ENCODE measurements at regions not wholly inside any gene's neighbourhood (a gene's known extent, or its start where the extent isn't known, plus 50 kb on each side); places are given as distances from the start of the nearest gene placed in this dataset.

DNA sequence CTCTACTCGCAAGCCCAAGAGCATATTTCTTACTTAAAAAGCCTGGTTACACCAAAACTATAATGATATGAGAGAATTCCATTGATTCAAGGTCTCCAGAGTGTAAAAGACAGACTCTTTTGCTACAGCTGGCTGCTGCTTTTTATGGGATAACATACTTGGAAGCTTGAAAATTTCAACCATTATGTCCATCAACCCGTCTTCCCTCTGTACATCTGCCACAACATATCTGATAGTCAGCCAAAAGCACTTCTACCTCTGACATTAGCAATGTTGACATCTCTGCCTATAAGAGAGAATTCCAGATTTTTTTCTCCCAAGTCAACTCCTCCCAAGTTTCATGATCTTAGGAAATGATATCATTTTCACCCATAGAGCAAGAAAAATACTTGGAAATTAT lies 54.4 kb upstream of the IQCM start:
- Mint-ChIP-seq H3K27ac (no peak overlapping the region), H3K27me3 (ENCODE audit: low read depth in 3 of 3) (peaks cover 0 to 2% (median 0%) of the 10 kb centered on the region in 3 donors), H3K4me3 (no peak overlapping the region), H3K4me1 (no peaks in the 10 kb centered on the region), H3K9me3 (peaks cover 3 to 11% (median 6%) of the 10 kb centered on the region in 6 donors), H3K36me3 (no peaks in the 10 kb centered on the region)
- no peak for DNase-seq

GRCh38 chr4:149881744-149882143 lies 66.1 kb upstream of the IQCM start:
- no peak overlapping the region for H3K27ac Mint-ChIP-seq
- H3K4me1 Mint-ChIP-seq: peaks cover 11 to 16% of the 10 kb centered on the region in 2 donors

GRCh38 chr4:149882251-149882650 lies 66.6 kb upstream of the IQCM start:
- DNase-seq: no peak
- Mint-ChIP-seq H3K27ac (no peak overlapping the region), H3K4me3 (no peak overlapping the region), H3K4me1 (peaks cover 11 to 16% of the 10 kb centered on the region in 2 donors), H3K27me3 (ENCODE audit: low read depth in 3 of 3) (peaks cover 0 to 6% (median 0%) of the 10 kb centered on the region in 3 donors), H3K36me3 (peaks cover 0 to 3% (median 0%) of the 10 kb centered on the region in 3 donors), H3K9me3 (peaks cover 10 to 33% (median 14%) of the 10 kb centered on the region in 6 donors)

More at GRCh38 chr4:149881744-149882143, 66.1 kb upstream of the IQCM start:
- Mint-ChIP-seq H3K36me3 (peaks cover 0 to 3% (median 0%) of the 10 kb centered on the region in 3 donors), H3K27me3 (ENCODE audit: low read depth in 3 of 3) (peaks cover 0 to 6% (median 0%) of the 10 kb centered on the region in 3 donors), H3K4me3 (no peak overlapping the region), H3K9me3 (peaks cover 10 to 33% (median 14%) of the 10 kb centered on the region in 6 donors)
- DNase-seq: no peak

GRCh38 chr4:149884046-149884445 lies 68.4 kb upstream of the IQCM start:
- Mint-ChIP-seq H3K4me1 (peaks cover 11 to 16% of the 10 kb centered on the region in 2 donors), H3K27me3 (ENCODE audit: low read depth in 3 of 3) (peaks cover 0 to 5% (median 0%) of the 10 kb centered on the region in 3 donors), H3K27ac (no peak overlapping the region), H3K4me3 (no peak overlapping the region), H3K36me3 (peaks cover 0 to 3% (median 0%) of the 10 kb centered on the region in 3 donors), H3K9me3 (peaks cover 10 to 32% (median 14%) of the 10 kb centered on the region in 6 donors)
- no peak for DNase-seq

DNA sequence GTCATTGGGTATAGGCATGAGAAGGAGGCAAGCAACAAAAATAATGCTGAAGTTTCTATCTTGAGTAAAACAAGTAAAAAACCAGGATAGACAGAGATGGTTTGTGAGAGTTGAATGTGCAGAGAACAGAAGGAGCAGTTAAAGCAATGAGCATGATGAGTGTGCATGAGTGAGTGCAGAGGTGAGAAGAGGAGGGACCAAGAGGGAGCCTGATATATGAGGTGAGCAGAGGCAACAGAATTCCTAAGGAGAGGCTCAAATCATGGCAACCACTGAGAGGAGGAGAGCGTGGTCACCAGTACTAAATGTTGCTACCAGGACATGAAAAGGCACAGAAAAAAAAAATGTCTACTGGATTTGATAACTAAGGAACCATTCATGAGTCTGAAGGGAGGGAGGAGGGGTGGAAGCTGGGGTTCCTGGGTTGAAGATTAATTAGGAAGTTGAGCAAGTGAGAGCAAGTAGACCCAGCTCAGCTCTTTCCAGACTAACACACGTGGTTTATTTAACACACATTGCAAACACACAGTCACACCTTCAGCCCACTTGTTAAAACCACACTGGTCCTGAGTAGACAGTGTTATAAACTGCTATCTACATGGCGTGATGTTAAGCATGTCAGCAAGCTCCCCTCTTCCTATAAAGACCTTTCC lies 69.0 kb upstream of the IQCM start:
- peak; percentile 4 to 16 (median 16) for DNase-seq
- peak overlapping the region in 2 of 5 donors; percentile 8 to 38 for H3K4me3 Mint-ChIP-seq
- H3K9me3 Mint-ChIP-seq: peaks cover 8 to 29% (median 13%) of the 10 kb centered on the region in 6 donors
- peaks cover 11 to 16% of the 10 kb centered on the region in 2 donors for H3K4me1 Mint-ChIP-seq
- no peak overlapping the region for H3K27ac Mint-ChIP-seq
- peaks cover 0 to 3% (median 0%) of the 10 kb centered on the region in 3 donors for H3K36me3 Mint-ChIP-seq
- H3K27me3 Mint-ChIP-seq (ENCODE audit: low read depth in 3 of 3): peaks cover 0 to 2% (median 0%) of the 10 kb centered on the region in 3 donors

DNA sequence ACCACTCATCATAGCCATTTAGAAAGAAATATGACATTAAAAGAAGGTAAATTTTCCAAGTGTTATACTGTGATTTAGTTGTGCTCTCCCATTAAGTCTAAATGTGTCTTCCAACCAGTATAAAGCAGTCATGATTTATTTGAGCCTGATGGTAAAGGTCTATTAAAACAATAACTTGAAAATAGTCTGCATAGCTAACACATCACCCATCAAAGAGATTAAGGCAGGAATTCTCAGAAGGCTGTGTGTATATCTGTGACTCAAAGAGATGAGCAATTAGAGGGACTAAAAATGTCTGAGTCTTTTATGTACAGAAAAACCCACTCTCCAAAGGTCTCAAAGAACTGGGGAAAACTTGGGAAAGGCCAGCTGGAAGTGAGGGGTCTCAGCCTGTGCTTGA lies 70.3 kb upstream of the IQCM start:
- H3K27ac Mint-ChIP-seq: no peak overlapping the region
- no peaks in the 10 kb centered on the region for H3K36me3 Mint-ChIP-seq
- H3K9me3 Mint-ChIP-seq: peaks cover 6 to 24% (median 11%) of the 10 kb centered on the region in 6 donors
- no peak for DNase-seq
- no peak overlapping the region for H3K4me3 Mint-ChIP-seq
- peaks cover 0 to 2% (median 0%) of the 10 kb centered on the region in 3 donors for H3K27me3 Mint-ChIP-seq (ENCODE audit: low read depth in 3 of 3)
- H3K4me1 Mint-ChIP-seq: peaks cover 11 to 16% of the 10 kb centered on the region in 2 donors

DNA sequence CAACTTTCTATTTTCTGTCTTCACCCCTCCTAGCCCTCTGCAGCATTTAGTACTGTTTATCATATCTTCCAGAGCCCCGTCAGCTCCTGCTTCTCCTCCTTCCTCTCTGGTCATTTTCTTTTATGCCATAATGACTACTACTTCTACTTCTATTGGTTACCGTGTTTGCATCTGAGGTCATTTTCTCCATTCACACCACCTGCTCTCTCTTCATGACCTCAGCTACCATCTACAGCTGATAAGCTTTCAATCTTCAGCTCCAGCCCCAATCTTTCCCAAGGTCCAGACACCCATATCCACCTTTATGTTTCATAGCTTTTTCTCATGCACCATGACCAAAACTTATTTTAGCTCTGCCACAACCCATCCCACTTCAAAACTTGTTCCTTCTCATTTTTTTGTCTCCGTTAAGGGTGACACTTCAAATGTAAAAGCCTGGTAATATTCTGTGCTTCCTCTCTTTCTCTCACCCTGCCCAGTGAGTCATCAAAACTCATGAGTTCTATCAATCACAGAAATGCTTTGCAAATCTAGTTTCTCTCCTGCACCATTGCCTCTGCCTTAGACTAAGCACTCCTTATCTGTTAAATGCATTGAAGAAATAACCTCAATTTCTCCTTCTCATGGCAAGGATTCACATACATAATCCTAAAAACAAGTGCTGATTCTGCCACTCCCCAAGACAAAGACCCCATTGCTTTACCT lies 71.3 kb upstream of the IQCM start:
- Mint-ChIP-seq H3K4me1 (peaks cover 11 to 16% of the 10 kb centered on the region in 2 donors), H3K36me3 (no peaks in the 10 kb centered on the region), H3K9me3 (peaks cover 4 to 29% (median 8%) of the 10 kb centered on the region in 6 donors), H3K27ac (no peak overlapping the region), H3K4me3 (no peak overlapping the region), H3K27me3 (ENCODE audit: low read depth in 3 of 3) (peaks cover 0 to 2% (median 0%) of the 10 kb centered on the region in 3 donors)
- DNase-seq: no peak

DNA sequence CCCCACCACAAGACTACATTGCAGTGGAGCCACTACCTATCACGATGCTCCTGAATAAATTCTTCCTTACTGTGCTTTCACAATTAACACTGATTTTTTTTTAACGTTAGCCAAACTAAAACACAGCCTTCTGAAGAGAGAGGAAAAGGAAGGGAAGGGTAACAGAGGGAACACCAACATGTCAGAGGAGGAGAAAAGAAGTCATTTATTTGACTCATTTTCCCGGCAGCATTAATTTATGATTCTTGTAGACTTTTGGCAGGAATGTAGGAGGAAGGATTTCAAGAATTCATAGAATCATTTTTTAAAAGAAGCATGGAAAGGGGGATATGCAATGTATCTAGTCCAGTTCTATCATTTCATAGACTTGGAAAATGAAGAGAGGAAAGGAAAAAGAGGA lies 74.3 kb upstream of the IQCM start:
- H3K36me3 Mint-ChIP-seq: peaks cover 0 to 3% (median 0%) of the 10 kb centered on the region in 3 donors

GRCh38 chr4:149890531-149890930 lies 74.9 kb upstream of the IQCM start:
- no peak for DNase-seq
- Mint-ChIP-seq H3K4me1 (no peaks in the 10 kb centered on the region), H3K27ac (no peak overlapping the region), H3K27me3 (ENCODE audit: low read depth in 3 of 3) (peaks cover 0 to 6% (median 0%) of the 10 kb centered on the region in 3 donors), H3K9me3 (peaks cover 0 to 13% (median 5%) of the 10 kb centered on the region in 6 donors), H3K4me3 (no peak overlapping the region), H3K36me3 (peaks cover 0 to 3% (median 0%) of the 10 kb centered on the region in 3 donors)

More for the DNA sequence above, 74.3 kb upstream of the IQCM start:
- peaks cover 3 to 4% of the 10 kb centered on the region in 2 donors for H3K4me1 Mint-ChIP-seq
- DNase-seq: no peak
- H3K9me3 Mint-ChIP-seq: peaks cover 0 to 13% (median 5%) of the 10 kb centered on the region in 6 donors
- peaks cover 0 to 4% (median 0%) of the 10 kb centered on the region in 3 donors for H3K27me3 Mint-ChIP-seq (ENCODE audit: low read depth in 3 of 3)
- no peak overlapping the region for H3K4me3 Mint-ChIP-seq
- H3K27ac Mint-ChIP-seq: no peak overlapping the region

- H3K36me3 Mint-ChIP-seq: peaks cover 0 to 3% (median 0%) of the 10 kb centered on the region in 3 donors
- peaks cover 0 to 13% (median 5%) of the 10 kb centered on the region in 6 donors for H3K9me3 Mint-ChIP-seq
- peaks cover 0 to 6% (median 0%) of the 10 kb centered on the region in 3 donors for H3K27me3 Mint-ChIP-seq (ENCODE audit: low read depth in 3 of 3)
- H3K27ac Mint-ChIP-seq: no peak overlapping the region
- no peak for DNase-seq
- no peaks in the 10 kb centered on the region for H3K4me1 Mint-ChIP-seq
- H3K4me3 Mint-ChIP-seq: no peak overlapping the region
Measured at GRCh38 chr4:149891426-149891825, 75.8 kb upstream of the IQCM start.

DNA sequence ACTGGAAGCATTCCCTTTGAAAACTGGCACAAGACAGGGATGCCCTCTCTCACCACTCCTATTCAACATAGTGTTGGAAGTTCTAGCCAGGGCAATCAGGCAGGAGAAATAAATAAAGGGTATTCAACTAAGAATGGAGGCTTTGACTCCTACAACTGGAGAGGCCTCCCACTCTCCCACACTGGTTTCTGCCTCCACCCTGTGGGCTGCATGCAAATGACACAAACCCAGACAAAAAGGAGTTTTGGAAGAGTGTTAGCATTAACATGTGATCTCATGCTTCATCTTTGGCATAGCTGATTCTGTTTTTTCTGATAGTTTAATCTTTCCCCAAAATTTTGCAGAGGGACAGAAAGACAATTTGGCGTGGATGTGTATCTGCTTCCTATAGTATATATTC lies 80.8 kb upstream of the IQCM start:
- DNase-seq: no peak
- Mint-ChIP-seq H3K9me3 (peaks cover 0 to 9% (median under 1%) of the 10 kb centered on the region in 6 donors), H3K36me3 (peaks cover 0 to 3% (median 0%) of the 10 kb centered on the region in 3 donors), H3K4me1 (no peaks in the 10 kb centered on the region), H3K27ac (no peak overlapping the region), H3K4me3 (no peak overlapping the region), H3K27me3 (ENCODE audit: low read depth in 3 of 3) (peaks cover 0 to 6% (median 0%) of the 10 kb centered on the region in 3 donors)

- no peak overlapping the region for H3K4me3 Mint-ChIP-seq
- no peak overlapping the region for H3K27ac Mint-ChIP-seq
- no peaks in the 10 kb centered on the region for H3K4me1 Mint-ChIP-seq
- DNase-seq: no peak
- H3K36me3 Mint-ChIP-seq: peaks cover 0 to 3% (median 0%) of the 10 kb centered on the region in 3 donors
- H3K9me3 Mint-ChIP-seq: peaks cover 0 to 7% (median under 1%) of the 10 kb centered on the region in 6 donors
- peaks cover 0 to 6% (median 0%) of the 10 kb centered on the region in 3 donors for H3K27me3 Mint-ChIP-seq (ENCODE audit: low read depth in 3 of 3)
Measured at GRCh38 chr4:149897783-149898182, 82.1 kb upstream of the IQCM start.

DNA sequence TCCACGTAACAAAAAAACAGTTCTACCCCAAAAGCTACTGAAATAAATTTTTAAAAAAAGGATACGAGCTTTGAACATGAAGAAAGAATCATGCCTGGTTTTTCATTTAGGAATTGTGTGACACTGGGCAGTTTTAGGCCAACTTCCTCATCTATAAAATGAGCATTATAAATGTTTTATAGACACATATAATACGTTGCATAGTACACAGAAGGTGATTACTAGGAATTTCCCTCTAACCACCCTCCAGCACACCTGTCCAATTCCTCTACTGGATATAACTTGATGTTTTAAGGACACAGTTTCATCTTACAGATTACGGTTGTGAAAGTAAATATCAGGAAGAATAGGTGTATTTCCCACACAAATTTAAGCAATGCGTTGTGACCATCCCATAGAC lies 85.5 kb upstream of the IQCM start:
- DNase-seq: no peak
- H3K27ac Mint-ChIP-seq: no peak overlapping the region
- no peaks in the 10 kb centered on the region for H3K36me3 Mint-ChIP-seq
- no peaks in the 10 kb centered on the region for H3K4me1 Mint-ChIP-seq
- peaks cover 0 to 6% (median 2%) of the 10 kb centered on the region in 6 donors for H3K9me3 Mint-ChIP-seq
- no peak overlapping the region for H3K4me3 Mint-ChIP-seq
- peaks cover 0 to 1% (median 0%) of the 10 kb centered on the region in 3 donors for H3K27me3 Mint-ChIP-seq (ENCODE audit: low read depth in 3 of 3)

GRCh38 chr4:149902242-149902641 lies 86.6 kb upstream of the IQCM start:
- Mint-ChIP-seq H3K27me3 (ENCODE audit: low read depth in 3 of 3) (peaks cover 0 to 2% (median 0%) of the 10 kb centered on the region in 3 donors), H3K4me3 (no peak overlapping the region), H3K4me1 (no peaks in the 10 kb centered on the region), H3K9me3 (peaks cover 0 to 6% (median 2%) of the 10 kb centered on the region in 6 donors), H3K27ac (no peak overlapping the region), H3K36me3 (no peaks in the 10 kb centered on the region)
- no peak for DNase-seq
